Endothelial cell of umbilical vein (primary cell): ENCODE measurements at regions not wholly inside any gene's neighbourhood (a gene's known extent, or its start where the extent isn't known, plus 50 kb on each side); places are given as distances from the start of the nearest gene placed in this dataset.

ENCODE experiments used
- BruUV-seq: library from RNA; stranded (reverse); fragments of 400-500 nt; replicated peaks from 2 replicates; lab custom pipeline; 2021; lab: Mats Ljungman, UMichigan
- CTCF ChIA-PET: fragments of 300-600, 350-600 bp; sonication (Branson Sonifier 250); formaldehyde crosslinking; loops from one replicate; lab custom pipeline; 2021; ENCODE audit warnings: antibody characterized with exemption, inconsistent platforms; lab: Charles Lee
- POLR2A ChIA-PET: fragments of 300-600, 350-600 bp; sonication (Branson Sonifier 250); formaldehyde crosslinking; loops from one replicate; lab custom pipeline; 2021; ENCODE audit warnings: antibody characterized with exemption, inconsistent platforms; lab: Charles Lee
- DNase-seq: peaks from one replicate; pipeline ENCODE4 v3.0.0-alpha.2; 2011; ENCODE audit warnings: low read depth, low spot score
- FAIRE-seq: peaks from 2 replicates; lab custom pipeline; 2011; peaks lifted over from hg19 to GRCh38; lab: Jason Lieb, UNC
- H2AFZ ChIP-seq: 2 replicates; pipeline ENCODE4 v1.6.0; 2012; ENCODE audit warnings: low read depth, low read length, control low read depth, inconsistent platforms
- H3K27ac ChIP-seq: 2 replicates; pipeline ENCODE4 v1.5.1; 2011; ENCODE audit warnings: low read depth, mild to moderate bottlenecking, control low read depth, low read length, moderate library complexity; ENCODE audit not compliant: insufficient read depth
- H3K27me3 ChIP-seq, 2 experiments: 2 replicates each; pipeline versions ENCODE4 v1.6.0 to v1.6.1; 2011; ENCODE audit warnings: low read length in 2 of 2, mixed read lengths in 1 of 2; ENCODE audit not compliant: control insufficient read depth in 2 of 2, insufficient read depth in 2 of 2
- H3K36me3 ChIP-seq, 2 experiments: 2 replicates in 1 of 2; 3 replicates in 1 of 2; pipeline ENCODE4 v1.5.1; 2011; ENCODE audit warnings: low read length in 2 of 2, mild to moderate bottlenecking in 1 of 2, moderate library complexity in 1 of 2; ENCODE audit not compliant: control insufficient read depth in 2 of 2, insufficient read depth in 2 of 2; ENCODE audit errors: extremely low read depth in 1 of 2
- H3K4me1 ChIP-seq: 3 replicates; pipeline ENCODE4 v1.5.1; 2011; ENCODE audit warnings: mild to moderate bottlenecking, low read length; ENCODE audit not compliant: control insufficient read depth, insufficient read depth; ENCODE audit errors: extremely low read depth
- H3K4me2 ChIP-seq: 2 replicates; pipeline ENCODE4 v1.6.1; 2011; ENCODE audit warnings: low read length, control low read depth, mixed read lengths; ENCODE audit not compliant: insufficient read depth
- H3K4me3 ChIP-seq, 3 experiments: fragments of 200-600 bp in 1 of 3; sonication (generic), shearing (Covaris generic) in 1 of 3; replicated peaks in 1 of 3; 2 replicates each; pipeline ENCODE4 v1.5.1; 2011 to 2016; ENCODE audit warnings: control low read depth in 3 of 3, low read length in 3 of 3, mild to moderate bottlenecking in 2 of 3, inconsistent platforms in 1 of 3, low read depth in 1 of 3, moderate library complexity in 1 of 3; ENCODE audit not compliant: insufficient read depth in 1 of 3
- H3K79me2 ChIP-seq: 2 replicates; pipeline ENCODE4 v1.6.0; 2012; ENCODE audit warnings: low read length, inconsistent platforms; ENCODE audit not compliant: control insufficient read depth, insufficient read depth
- H3K9ac ChIP-seq: replicated peaks from 2 replicates; pipeline ENCODE3; 2011; ENCODE audit warnings: low read length, control low read depth; ENCODE audit not compliant: insufficient read depth; ENCODE audit errors: extremely low read depth
- H3K9me1 ChIP-seq: replicated peaks from 3 replicates; pipeline ENCODE4 v1.6.0; 2011; ENCODE audit warnings: mild to moderate bottlenecking, low read length; ENCODE audit not compliant: control insufficient read depth, insufficient read depth; ENCODE audit errors: extremely low read depth
- H3K9me3 ChIP-seq: replicated peaks from 2 replicates; pipeline ENCODE4 v1.5.1; 2012; ENCODE audit warnings: low read length, inconsistent platforms; ENCODE audit not compliant: control insufficient read depth, insufficient read depth
- H4K20me1 ChIP-seq: replicated peaks from 2 replicates; pipeline ENCODE3; 2011; ENCODE audit warnings: mild to moderate bottlenecking, low read length; ENCODE audit not compliant: control insufficient read depth, insufficient read depth; ENCODE audit errors: extremely low read depth
- CTCF ChIP-seq, 2 donors: IDR thresholded peaks; 1 replicate in 1 of 2; 2 replicates in 1 of 2; pipeline ENCODE4 v1.5.1; 2011; ENCODE audit warnings: low read length in 2 of 2, mild to moderate bottlenecking in 2 of 2, moderate library complexity in 2 of 2, control low read depth in 1 of 2, inconsistent platforms in 1 of 2, low read depth in 1 of 2; ENCODE audit not compliant: insufficient read depth in 1 of 2; ENCODE audit errors: extremely low read depth in 1 of 2
- EZH2 ChIP-seq: IDR thresholded peaks from 2 replicates; pipeline ENCODE4 v1.6.1; 2012; ENCODE audit warnings: borderline replicate concordance, low read depth, mild to moderate bottlenecking, moderate library complexity, low read length, inconsistent platforms; ENCODE audit not compliant: severe bottlenecking
- FOS ChIP-seq: IDR thresholded peaks from 2 replicates; pipeline ENCODE4 v1.6.1; 2011; ENCODE audit warnings: mild to moderate bottlenecking, low read length, moderate library complexity, borderline replicate concordance; ENCODE audit not compliant: insufficient read depth
- GATA2 ChIP-seq: IDR thresholded peaks from 2 replicates; pipeline ENCODE4 v1.7.0; 2011; ENCODE audit warnings: low read depth, mild to moderate bottlenecking, moderate library complexity, mixed read lengths, low read length; ENCODE audit not compliant: insufficient read length, insufficient read depth
- JUN ChIP-seq: IDR thresholded peaks from 2 replicates; pipeline ENCODE4 v1.6.1; 2011; ENCODE audit warnings: borderline replicate concordance, low read depth; ENCODE audit not compliant: insufficient read length, insufficient read depth
- MAX ChIP-seq: IDR thresholded peaks from 2 replicates; pipeline ENCODE4 v1.6.1; 2011; ENCODE audit not compliant: insufficient read depth, insufficient read length
- MYC ChIP-seq: IDR thresholded peaks from one replicate; pipeline ENCODE4 v1.6.1; 2011; ENCODE audit warnings: mild to moderate bottlenecking, low read depth, low read length
- POLR2A ChIP-seq: IDR thresholded peaks from 2 replicates; pipeline ENCODE4 v1.6.1; 2012; ENCODE audit warnings: low read depth, mild to moderate bottlenecking, control low read depth, low read length
- POLR2AphosphoS5 ChIP-seq: IDR thresholded peaks from 2 replicates; pipeline ENCODE4 v1.6.1; 2012; ENCODE audit warnings: low read depth, mild to moderate bottlenecking, control low read depth, low read length, moderate library complexity; ENCODE audit not compliant: insufficient read depth
- dilution Hi-C: fragments of 300-500 bp; cut with MboI; formaldehyde crosslinking; loops from one replicate; pipeline ENCODE4 v1.15.0; 2019; ENCODE audit warnings: low sequenced_read_pairs; ENCODE audit not compliant: extremely low pct_ligation_motif_present
- intact Hi-C: fragments of 100-400 bp; cut with micrococcal nuclease; formaldehyde crosslinking; loops from one replicate; pipeline ENCODE4 v1.10.0; 2022

GRCh38 chr10:78832281-78832680 lies 236.5 kb upstream of the ZMIZ1 start:
- no peak overlapping the region for H3K9ac ChIP-seq
- H3K27me3 ChIP-seq = peaks cover 7 to 11% of the 10 kb centered on the region in 2 experiments
- H3K4me2 ChIP-seq = no peak overlapping the region
- no peak overlapping the region for H2AFZ ChIP-seq
- TF ChIP-seq GATA2 (no peak), EZH2 (no peak), FOS (no peak), CTCF (IDR thresholded peaks at IDR 0.05; ENCODE audit: extremely low read depth in 1 of 2, insufficient read depth in 1 of 2, low read depth in 1 of 2, low read length in 2 of 2) (no peak), MAX (no peak), POLR2A (no peak), JUN (no peak), MYC (no peak), POLR2AphosphoS5 (no peak)
- BruUV-seq = no TSS peak
- no peak for FAIRE-seq
- no peak for DNase-seq
- POLR2A ChIA-PET = no interaction called here
- no peaks in the 10 kb centered on the region for H3K36me3 ChIP-seq
- CTCF ChIA-PET = interaction anchor here (0.8 kb wide), 1 partner anchor 28 kb away, joined by 3 read pairs; no protein-coding TSS in a partner anchor
- H3K9me1 ChIP-seq = no peaks in the 10 kb centered on the region
- H4K20me1 ChIP-seq = no peaks in the 10 kb centered on the region
- no peaks in the 10 kb centered on the region for H3K79me2 ChIP-seq
- dilution Hi-C loops (no loop called here), intact Hi-C loops (no loop called here)
- no peaks in the 10 kb centered on the region for H3K9me3 ChIP-seq
- H3K4me3 ChIP-seq = no peak overlapping the region
- no peaks in the 10 kb centered on the region for H3K4me1 ChIP-seq
- no peak overlapping the region for H3K27ac ChIP-seq
